SK-N-MC (cell line): ENCODE measurements at regions not wholly inside any gene's neighbourhood (a gene's known extent, or its start where the extent isn't known, plus 50 kb on each side); places are given as distances from the start of the nearest gene placed in this dataset.
"Not testable (repeated sequence)": the region's sequence is repeated elsewhere in the genome, so short reads cannot be mapped to it uniquely, and the experiment has no call there.

ENCODE experiments used
- DNase-seq: peaks from one replicate; pipeline ENCODE4 v3.0.0-alpha.2; 2011; ENCODE audit warnings: low read depth, low spot score
- H3K27ac ChIP-seq: fragments of 200-600 bp; sonication (generic); 2 replicates; pipeline ENCODE4 v1.5.1; 2016; ENCODE audit warnings: mixed run types
- H3K36me3 ChIP-seq: fragments of 200-600 bp; sonication (generic); 2 replicates; pipeline ENCODE4 v1.6.1; 2017; ENCODE audit warnings: antibody characterized with exemption, low read length, mixed read lengths; ENCODE audit not compliant: insufficient read depth
- H3K4me3 ChIP-seq: fragments of 200-600 bp; sonication (generic); 2 replicates; pipeline ENCODE4 v1.5.1; 2016
- H3K9ac ChIP-seq: fragments of 200-600 bp; sonication (generic); 2 replicates; pipeline ENCODE4 v1.8.0; 2017; ENCODE audit warnings: mixed run types, mixed read lengths; ENCODE audit not compliant: insufficient read length
- H3K9me3 ChIP-seq: fragments of 200-600 bp; sonication (generic); 2 replicates; pipeline ENCODE4 v1.6.1; 2017; ENCODE audit warnings: low read depth, mild to moderate bottlenecking, antibody characterized with exemption, low read length, moderate library complexity, mixed read lengths
- EZH2 ChIP-seq: fragments of 200-600 bp; sonication (generic); IDR thresholded peaks from one replicate; pipeline ENCODE4 v1.6.1; 2017; ENCODE audit warnings: antibody characterized with exemption
- FOXP2 ChIP-seq: optimal IDR thresholded peaks from 2 replicates; pipeline ENCODE3; 2011; ENCODE audit warnings: mild to moderate bottlenecking, moderate library complexity; ENCODE audit not compliant: insufficient read depth; ENCODE audit errors: extremely low read length, control extremely low read depth
- POLR2AphosphoS5 ChIP-seq: IDR thresholded peaks from 2 replicates; pipeline ENCODE4 v1.6.1; 2012; ENCODE audit warnings: mild to moderate bottlenecking, low read depth, low read length, borderline replicate concordance

DNA sequence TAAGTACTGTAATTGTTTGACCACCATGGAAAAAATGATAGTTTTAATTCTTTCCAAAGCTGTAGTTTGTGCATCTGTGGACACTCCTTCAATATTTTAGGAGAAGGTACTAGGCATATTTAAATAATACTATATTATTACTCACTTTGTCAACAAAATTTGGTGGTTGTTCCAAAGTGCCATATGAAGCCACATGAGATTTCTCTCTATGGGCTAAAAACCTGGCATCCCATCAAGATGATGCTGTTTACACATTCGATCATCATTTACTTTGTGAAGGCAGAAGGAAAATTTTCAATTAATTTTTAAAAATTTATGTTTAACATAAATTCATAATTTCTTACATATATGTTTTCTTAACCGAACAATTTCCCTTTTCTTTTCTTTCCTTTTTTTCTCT is 502.6 kb upstream of the JAG1 start:
- Histone ChIP-seq H3K4me3 (no peak overlapping the region), H3K27ac (no peak overlapping the region), H3K9me3 (no peaks in the 10 kb centered on the region), H3K36me3 (no peaks in the 10 kb centered on the region), H3K9ac (no peak overlapping the region)
- TF ChIP-seq POLR2AphosphoS5 (no peak), EZH2 (no peak), FOXP2 (no peak)
- no peak for DNase-seq

DNA sequence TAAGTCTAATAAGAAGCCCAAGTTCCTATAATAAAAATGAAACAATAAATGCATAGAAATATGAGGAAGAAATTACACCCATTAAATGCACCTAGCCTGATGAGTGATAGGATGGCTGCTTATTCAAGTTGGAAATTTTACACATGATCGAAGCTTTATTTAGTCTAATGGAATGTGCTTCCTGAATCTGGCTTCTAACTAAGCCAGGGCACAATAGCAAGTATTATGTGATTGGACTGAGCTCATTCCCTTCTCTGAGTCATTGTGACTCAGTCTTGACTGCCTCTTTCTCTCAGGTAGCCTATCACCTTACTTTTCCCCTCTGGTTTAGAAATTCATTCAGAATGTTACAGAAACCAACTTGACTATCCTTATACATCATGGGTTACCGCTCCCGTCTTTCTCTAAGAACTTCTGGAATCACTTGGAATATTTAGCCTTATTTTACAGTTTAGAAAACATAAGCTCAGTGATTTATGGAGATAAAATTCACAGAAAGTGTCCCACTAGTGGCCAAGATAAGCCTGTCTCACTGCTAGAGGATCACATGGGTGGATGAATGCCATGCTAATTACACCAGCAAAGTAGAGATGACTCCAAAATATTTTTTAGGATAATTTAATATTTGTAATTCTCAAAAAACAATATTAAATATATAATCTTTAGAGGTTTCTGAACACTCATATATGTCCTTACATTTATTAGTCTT is 505.3 kb upstream of the JAG1 start:
- Histone ChIP-seq H3K9me3 (no peaks in the 10 kb centered on the region), H3K4me3 (no peak overlapping the region), H3K27ac (no peak overlapping the region), H3K9ac (no peak overlapping the region), H3K36me3 (no peaks in the 10 kb centered on the region)
- no peak for DNase-seq
- TF ChIP-seq POLR2AphosphoS5, result no peak
- TF ChIP-seq FOXP2, result no peak

DNA sequence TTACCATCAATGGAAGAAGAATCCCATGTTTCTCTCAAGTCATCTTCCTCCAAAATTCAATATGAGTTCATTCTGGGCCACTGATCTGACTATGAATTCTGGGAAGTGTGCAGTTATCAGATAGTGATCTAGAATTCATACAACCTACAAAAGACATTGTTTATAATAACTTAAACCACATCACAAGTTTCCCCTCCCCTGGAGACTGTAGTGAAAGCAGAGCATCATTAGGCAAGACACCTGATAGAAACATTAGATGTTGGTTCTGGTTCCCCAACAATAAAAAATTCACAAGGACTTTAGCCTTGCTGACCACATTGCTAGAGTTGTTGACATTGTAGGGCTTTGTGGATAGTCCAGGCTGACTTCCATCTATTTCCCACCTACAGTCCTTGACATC is 506.4 kb upstream of the JAG1 start:
- DNase-seq, result no peak
- Histone ChIP-seq H3K4me3 (no peak overlapping the region), H3K9me3 (no peaks in the 10 kb centered on the region), H3K27ac (no peak overlapping the region), H3K9ac (no peak overlapping the region), H3K36me3 (no peaks in the 10 kb centered on the region)
- no peak for TF ChIP-seq FOXP2
- no peak for TF ChIP-seq POLR2AphosphoS5
- TF ChIP-seq EZH2, result no peak

DNA sequence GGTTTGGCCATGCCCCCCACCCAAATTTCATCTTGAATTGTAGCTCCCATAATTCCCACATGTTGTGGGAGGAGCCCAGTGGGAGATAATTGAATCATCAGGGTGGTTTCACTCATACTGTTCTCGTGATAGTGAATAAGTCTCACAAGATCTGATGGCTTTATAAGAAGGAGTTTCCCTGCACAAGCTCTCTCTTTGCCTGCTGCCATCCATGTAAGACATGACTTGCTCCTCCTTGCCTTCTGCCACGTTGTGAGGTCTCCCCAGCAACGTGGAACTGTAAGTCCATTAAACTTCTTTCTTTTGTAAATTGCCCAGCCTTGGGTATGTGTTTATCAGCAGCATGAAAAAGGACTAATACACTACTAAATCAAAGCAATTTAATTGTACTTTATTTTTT is 507.3 kb upstream of the JAG1 start:
- not testable (repeated sequence) for H3K9ac ChIP-seq, H3K9me3 ChIP-seq, H3K36me3 ChIP-seq, H3K27ac ChIP-seq, H3K4me3 ChIP-seq, DNase-seq

DNA sequence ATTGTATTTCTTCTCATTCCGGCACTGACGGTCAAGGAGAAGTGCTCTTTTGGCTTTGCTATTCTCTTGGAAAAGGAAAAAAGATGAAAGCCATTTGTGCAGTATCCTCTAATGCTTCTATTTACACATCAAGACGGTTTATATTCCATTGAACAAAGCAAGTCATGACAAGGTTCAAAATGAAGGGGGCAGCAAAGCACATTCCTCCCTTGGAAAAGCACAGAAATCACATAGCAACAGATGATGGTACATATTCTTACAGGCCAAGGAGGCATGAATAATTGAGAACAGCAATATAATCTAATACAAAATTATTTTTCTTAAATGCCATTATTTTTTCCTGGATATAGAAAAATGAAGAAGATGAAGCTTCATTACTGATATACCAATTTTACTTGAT is 508.2 kb upstream of the JAG1 start:
- Histone ChIP-seq H3K9me3 (no peaks in the 10 kb centered on the region), H3K36me3 (no peaks in the 10 kb centered on the region), H3K9ac (no peak overlapping the region), H3K27ac (no peak overlapping the region), H3K4me3 (no peak overlapping the region)
- TF ChIP-seq POLR2AphosphoS5 (no peak), EZH2 (no peak)
- no peak for DNase-seq

DNA sequence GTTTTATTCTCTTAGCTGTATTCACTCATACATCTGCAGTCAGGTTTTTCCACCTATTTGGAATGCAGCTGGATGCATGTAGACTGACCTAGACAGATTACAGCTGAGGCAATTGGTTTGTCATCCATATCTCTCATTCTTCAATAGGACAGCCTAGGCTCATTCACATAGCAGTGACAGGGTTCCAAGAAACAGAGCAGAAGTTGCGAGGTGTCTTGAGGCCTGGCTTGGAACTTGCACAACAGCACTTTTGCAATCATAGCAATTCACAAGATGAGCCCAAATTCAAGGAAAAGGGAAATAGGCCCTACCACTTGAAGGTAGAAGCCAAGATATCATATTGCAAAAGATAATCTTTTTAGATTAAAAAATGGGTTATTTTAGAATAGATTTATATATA is 508.9 kb upstream of the JAG1 start:
- Histone ChIP-seq H3K9ac (no peak overlapping the region), H3K9me3 (no peaks in the 10 kb centered on the region), H3K27ac (no peak overlapping the region), H3K4me3 (no peak overlapping the region), H3K36me3 (no peaks in the 10 kb centered on the region)
- TF ChIP-seq FOXP2 (no peak), EZH2 (no peak), POLR2AphosphoS5 (no peak)
- no peak for DNase-seq

DNA sequence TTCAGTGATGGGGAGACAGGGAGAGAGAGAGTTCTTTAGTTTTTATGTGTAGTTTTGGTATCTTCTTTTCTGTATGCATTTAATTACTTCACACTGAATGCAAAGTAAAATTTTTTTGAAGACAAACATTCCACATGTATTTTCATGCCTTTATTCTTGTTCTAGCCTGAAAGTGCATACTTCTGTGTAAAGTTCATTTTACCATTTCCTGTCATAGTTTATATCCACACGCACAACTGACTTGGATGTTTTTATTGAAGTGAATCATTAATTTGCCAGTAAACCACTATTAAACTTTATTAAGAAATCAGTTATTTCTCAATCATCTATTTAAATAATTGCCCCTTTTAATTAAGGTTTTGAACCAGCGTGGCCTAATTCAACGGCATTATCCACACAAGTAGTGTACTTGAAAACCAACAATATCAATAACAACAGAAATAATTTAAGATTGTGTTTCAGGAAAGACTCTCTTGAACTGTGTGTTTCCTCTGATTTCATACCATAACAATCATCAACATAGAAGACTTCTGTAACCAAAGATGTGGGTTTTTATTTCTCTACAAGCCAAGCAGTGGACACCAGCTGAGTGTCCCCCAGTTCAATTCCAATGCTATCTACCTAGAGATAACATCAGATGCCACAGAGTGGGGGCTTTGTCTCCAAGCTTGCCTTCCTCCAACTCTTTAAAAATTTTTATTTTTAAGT is 512.7 kb upstream of the JAG1 start:
- TF ChIP-seq EZH2, result no peak
- DNase-seq, result no peak
- H3K4me3 ChIP-seq, result no peak overlapping the region
- no peak overlapping the region for H3K9ac ChIP-seq
- no peaks in the 10 kb centered on the region for H3K36me3 ChIP-seq
- no peaks in the 10 kb centered on the region for H3K9me3 ChIP-seq
- no peak overlapping the region for H3K27ac ChIP-seq

DNA sequence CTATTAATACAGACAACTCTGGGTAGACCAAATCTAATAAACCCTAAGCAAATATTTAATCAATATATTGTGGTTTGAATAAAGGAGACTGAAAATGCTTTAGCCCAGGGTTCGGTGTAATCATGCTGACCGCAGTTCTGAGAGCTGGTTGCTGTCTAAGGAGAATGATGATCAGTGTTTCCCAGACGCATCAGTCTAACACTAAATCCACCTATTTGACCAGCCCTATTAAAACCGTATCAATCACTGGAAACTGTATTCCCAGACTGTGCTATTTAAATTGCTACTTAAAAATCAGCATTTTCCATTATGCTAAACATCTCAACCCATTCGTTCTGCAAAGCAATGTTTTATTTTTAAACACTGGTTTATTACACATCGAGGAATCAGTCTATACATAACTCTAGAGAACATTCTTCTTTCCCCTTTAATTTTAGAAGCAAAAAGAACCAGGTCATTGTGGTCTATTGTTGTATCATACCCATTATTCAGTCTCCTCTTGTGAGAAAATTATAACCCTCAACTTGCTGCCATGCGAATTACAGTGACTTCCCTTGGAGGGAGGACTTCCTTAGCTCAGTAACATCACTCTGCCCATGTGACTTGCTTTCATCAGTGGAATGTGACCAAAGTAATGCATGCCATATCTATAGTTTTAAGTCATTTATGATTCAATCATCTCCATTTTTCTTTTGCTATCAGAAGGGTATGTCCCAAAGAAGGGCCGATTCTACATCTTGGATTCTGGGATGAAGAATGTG is 515.2 kb upstream of the JAG1 start:
- Histone ChIP-seq H3K27ac (no peak overlapping the region), H3K36me3 (no peaks in the 10 kb centered on the region), H3K9ac (no peak overlapping the region), H3K4me3 (no peak overlapping the region), H3K9me3 (no peaks in the 10 kb centered on the region)
- no peak for DNase-seq
- TF ChIP-seq FOXP2, result no peak
- no peak for TF ChIP-seq EZH2
- no peak for TF ChIP-seq POLR2AphosphoS5
